Glutamatergic neuron (in vitro differentiated cells): ENCODE measurements at regions not wholly inside any gene's neighbourhood (a gene's known extent, or its start where the extent isn't known, plus 50 kb on each side); places are given as distances from the start of the nearest gene placed in this dataset.

ENCODE experiments used
- DNase-seq: peaks from one replicate; pipeline ENCODE4 v3.0.0; 2022
- H3K27ac Mint-ChIP-seq: one replicate; pipeline ENCODE4 v1.8.0; 2020; ENCODE audit warnings: mild to moderate bottlenecking, mixed read lengths, inconsistent platforms; ENCODE audit not compliant: unreplicated experiment
- H3K27me3 Mint-ChIP-seq: one replicate; pipeline ENCODE4 v1.8.0; 2020; ENCODE audit warnings: mild to moderate bottlenecking, moderate library complexity, mixed read lengths, inconsistent platforms; ENCODE audit not compliant: unreplicated experiment
- H3K36me3 Mint-ChIP-seq: one replicate; pipeline ENCODE4 v1.8.0; 2020; ENCODE audit warnings: mild to moderate bottlenecking, mixed read lengths, inconsistent platforms; ENCODE audit not compliant: unreplicated experiment
- H3K4me1 Mint-ChIP-seq: one replicate; pipeline ENCODE4 v1.8.0; 2020; ENCODE audit warnings: mild to moderate bottlenecking, low read depth, mixed read lengths, inconsistent platforms; ENCODE audit not compliant: unreplicated experiment
- H3K4me3 Mint-ChIP-seq: one replicate; pipeline ENCODE4 v1.8.0; 2020; ENCODE audit warnings: mild to moderate bottlenecking, mixed read lengths, inconsistent platforms; ENCODE audit not compliant: unreplicated experiment
- H3K9me3 Mint-ChIP-seq: one replicate; pipeline ENCODE4 v1.8.0; 2020; ENCODE audit warnings: mild to moderate bottlenecking, moderate library complexity, mixed read lengths, inconsistent platforms; ENCODE audit not compliant: unreplicated experiment
- CTCF ChIP-seq: fragments of 200-600 bp; sonication (generic); IDR thresholded peaks from one replicate; pipeline ENCODE4 v1.5.0; 2021; ENCODE audit not compliant: partially characterized antibody, unreplicated experiment

- no peaks in the 10 kb centered on the region for H3K27me3 Mint-ChIP-seq
- no peaks in the 10 kb centered on the region for H3K36me3 Mint-ChIP-seq
- no peak overlapping the region for H3K4me3 Mint-ChIP-seq
- no peak overlapping the region for H3K27ac Mint-ChIP-seq
- no peak for TF ChIP-seq CTCF
- no peaks in the 10 kb centered on the region for H3K4me1 Mint-ChIP-seq
- no peak for DNase-seq
- H3K9me3 Mint-ChIP-seq = no peaks in the 10 kb centered on the region
Observed at GRCh38 chr17:69788957-69789356, 286.1 kb upstream of the KCNJ16 start.

DNA sequence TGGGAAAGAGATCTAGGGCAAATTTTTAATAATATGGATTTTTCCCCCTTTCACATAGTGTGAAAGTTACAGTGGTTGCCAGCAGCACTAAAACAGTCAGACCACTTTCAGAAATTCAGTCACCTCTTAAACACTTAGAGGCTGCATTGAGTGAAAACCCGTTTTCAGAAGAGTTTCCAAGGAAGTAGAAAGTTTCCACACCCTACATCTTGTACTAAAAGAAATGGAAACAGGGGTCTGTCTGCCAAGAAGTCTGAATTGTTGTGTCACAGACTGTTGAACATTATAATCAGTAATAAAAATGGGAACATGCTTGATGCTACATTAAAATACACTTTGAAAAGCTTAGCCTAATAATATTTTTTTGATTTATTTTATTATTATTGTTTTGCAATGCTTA lies 278.9 kb upstream of the KCNJ16 start:
- H3K9me3 Mint-ChIP-seq = peaks cover 2% of the 10 kb centered on the region
- no peak for DNase-seq
- no peak overlapping the region for H3K4me3 Mint-ChIP-seq
- H3K36me3 Mint-ChIP-seq = peaks cover 6% of the 10 kb centered on the region
- no peak for TF ChIP-seq CTCF
- H3K27ac Mint-ChIP-seq = no peak overlapping the region
- peaks cover 2% of the 10 kb centered on the region for H3K27me3 Mint-ChIP-seq
- no peaks in the 10 kb centered on the region for H3K4me1 Mint-ChIP-seq

- no peak for TF ChIP-seq CTCF
- Mint-ChIP-seq H3K4me3 (no peak overlapping the region), H3K36me3 (peaks cover 6% of the 10 kb centered on the region), H3K27me3 (peaks cover 2% of the 10 kb centered on the region), H3K4me1 (no peaks in the 10 kb centered on the region), H3K27ac (no peak overlapping the region), H3K9me3 (peaks cover 2% of the 10 kb centered on the region)
- no peak for DNase-seq
Observed at GRCh38 chr17:69800870-69801269, 274.2 kb upstream of the KCNJ16 start.

GRCh38 chr17:69801368-69801767 lies 273.7 kb upstream of the KCNJ16 start:
- peaks cover 2% of the 10 kb centered on the region for H3K9me3 Mint-ChIP-seq
- H3K4me1 Mint-ChIP-seq = no peaks in the 10 kb centered on the region
- peaks cover 2% of the 10 kb centered on the region for H3K27me3 Mint-ChIP-seq
- H3K4me3 Mint-ChIP-seq = no peak overlapping the region
- no peak for TF ChIP-seq CTCF
- no peak for DNase-seq
- peaks cover 6% of the 10 kb centered on the region for H3K36me3 Mint-ChIP-seq
- no peak overlapping the region for H3K27ac Mint-ChIP-seq

DNA sequence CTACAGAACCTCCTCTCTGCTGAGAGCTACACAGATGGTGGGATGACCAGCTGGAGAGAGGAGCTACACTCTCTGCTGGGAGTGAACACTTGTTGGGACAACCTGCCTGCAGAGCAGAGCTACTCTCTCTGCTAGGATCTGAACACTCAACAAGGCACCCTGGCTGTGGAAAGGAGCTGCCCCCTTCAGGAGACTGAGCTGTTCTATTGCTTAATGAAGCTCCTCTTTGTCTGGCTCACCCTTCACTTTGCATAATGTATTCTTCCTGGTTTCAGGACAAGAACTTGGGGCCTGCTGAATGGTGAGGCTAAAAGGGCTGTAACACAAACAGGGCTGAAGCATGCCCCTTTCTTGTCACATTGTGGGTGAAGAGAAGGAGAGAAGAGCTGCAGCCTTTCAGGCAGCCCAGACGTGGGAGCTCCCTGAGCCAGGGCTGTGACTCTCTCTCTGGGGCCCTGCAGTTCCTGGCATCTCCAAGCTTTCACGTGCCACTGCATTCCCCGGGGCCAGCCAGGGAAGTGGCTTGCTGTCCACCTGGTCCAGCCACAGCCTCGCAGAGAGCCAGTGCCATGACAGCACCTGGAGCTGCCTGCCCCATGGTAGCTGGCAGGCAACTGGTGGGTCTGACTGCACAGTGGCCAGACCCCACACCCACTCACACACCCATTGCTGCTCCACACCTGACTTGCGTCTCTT lies 272.8 kb upstream of the KCNJ16 start:
- no peak for DNase-seq
- Mint-ChIP-seq H3K27me3 (peaks cover 2% of the 10 kb centered on the region), H3K4me1 (no peaks in the 10 kb centered on the region), H3K4me3 (no peak overlapping the region), H3K9me3 (peaks cover 2% of the 10 kb centered on the region), H3K36me3 (peaks cover 6% of the 10 kb centered on the region), H3K27ac (no peak overlapping the region)
- no peak for TF ChIP-seq CTCF
